BLaER1 treated with 17β-estradiol and CSF1 and Interleukin-3, amounts not matched to agents 10 nM and 100 nM (cell line): ENCODE measurements at regions not wholly inside any gene's neighbourhood (a gene's known extent, or its start where the extent isn't known, plus 50 kb on each side); places are given as distances from the start of the nearest gene placed in this dataset.

Source experiments
- H3K27ac ChIP-seq, 11 experiments: shearing (Covaris generic); formaldehyde crosslinking; 2 replicates each; pipeline ENCODE4 v1.8.1; 2022
- H3K27me3 ChIP-seq, 11 experiments: shearing (Covaris generic); formaldehyde crosslinking; 2 replicates each; pipeline ENCODE4 v1.8.1; 2022
- H3K36me3 ChIP-seq, 11 experiments: shearing (Covaris generic); formaldehyde crosslinking; 2 replicates each; pipeline ENCODE4 v1.8.1; 2022
- H3K4me1 ChIP-seq, 10 experiments: shearing (Covaris generic); formaldehyde crosslinking; 2 replicates each; pipeline ENCODE4 v1.8.1; 2022
- H3K4me2 ChIP-seq, 11 experiments: shearing (Covaris generic); formaldehyde crosslinking; 2 replicates each; pipeline ENCODE4 v1.8.1; 2022
- H3K4me3 ChIP-seq, 10 experiments: shearing (Covaris generic); formaldehyde crosslinking; 2 replicates each; pipeline ENCODE4 v1.8.1; 2022
- H3K9ac ChIP-seq, 11 experiments: shearing (Covaris generic); formaldehyde crosslinking; 2 replicates each; pipeline ENCODE4 v1.8.1; 2022
- H3K9me3 ChIP-seq, 11 experiments: shearing (Covaris generic); formaldehyde crosslinking; replicated peaks in 1 of 11; 2 replicates each; pipeline ENCODE4 v1.8.1; 2022
- H4K20me1 ChIP-seq, 11 experiments: shearing (Covaris generic); formaldehyde crosslinking; 2 replicates each; pipeline ENCODE4 v1.8.1; 2022
- Cebpa-rat ChIP-seq, 11 experiments: shearing (Covaris generic); IDR thresholded peaks; 2 replicates each; pipeline ENCODE4 v1.8.1; 2022

GRCh38 chr2:174664084-174664759 lies 66.6 kb upstream of the WIPF1 start:
- Histone ChIP-seq H3K4me2 (peak overlapping the region in 2 of 11 experiments; percentile 79; a peak in 4 of 22 replicates), H3K9ac (no peak overlapping the region), H3K36me3 (no peaks in the 10 kb centered on the region), H3K27me3 (peaks cover 0 to 7% (median 0%) of the 10 kb centered on the region in 11 experiments; a peak in 4 of 22 replicates), H3K9me3 (peaks cover 0 to 8% (median 0%) of the 10 kb centered on the region in 11 experiments; a peak in 4 of 22 replicates), H3K4me1 (peaks cover 0 to 66% (median 15%) of the 10 kb centered on the region in 10 experiments; a peak in 11 of 20 replicates), H4K20me1 (no peaks in the 10 kb centered on the region), H3K4me3 (no peak overlapping the region), H3K27ac (no peak overlapping the region; a peak in 1 of 22 replicates)
- no peak for TF ChIP-seq Cebpa-rat (IDR thresholded peaks at IDR 0.05)

GRCh38 chr2:174663550-174663949 lies 65.9 kb upstream of the WIPF1 start:
- no peak for TF ChIP-seq Cebpa-rat (IDR thresholded peaks at IDR 0.05)

GRCh38 chr2:174662859-174663258 lies 65.3 kb upstream of the WIPF1 start:
- Histone ChIP-seq H3K36me3 (no peaks in the 10 kb centered on the region), H3K27me3 (peaks cover 0 to 6% (median 0%) of the 10 kb centered on the region in 11 experiments; a peak in 4 of 22 replicates), H3K9ac (no peak overlapping the region), H4K20me1 (no peaks in the 10 kb centered on the region), H3K4me3 (no peak overlapping the region), H3K27ac (no peak overlapping the region), H3K4me1 (peaks cover 0 to 58% (median 14%) of the 10 kb centered on the region in 10 experiments; a peak in 11 of 20 replicates), H3K9me3 (no peaks in the 10 kb centered on the region), H3K4me2 (peak overlapping the region in 3 of 11 experiments; percentile 25 to 79 (median 79); a peak in 5 of 22 replicates)
- TF ChIP-seq Cebpa-rat (IDR thresholded peaks at IDR 0.05) = no peak

More at GRCh38 chr2:174663550-174663949, 65.9 kb upstream of the WIPF1 start:
- Histone ChIP-seq H3K4me2 (peak overlapping the region in 3 of 11 experiments; percentile 8 to 79 (median 79); a peak in 4 of 22 replicates), H3K9me3 (0 out of 22 replicates have a peak, but pooled peaks cover 0 to 1% (median 0%) of the 10 kb centered on the region in 11 experiments), H3K27me3 (peaks cover 0 to 7% (median 0%) of the 10 kb centered on the region in 11 experiments; a peak in 4 of 22 replicates), H3K36me3 (no peaks in the 10 kb centered on the region), H3K4me3 (no peak overlapping the region), H3K27ac (no peak overlapping the region), H3K9ac (no peak overlapping the region), H3K4me1 (peaks cover 0 to 65% (median 15%) of the 10 kb centered on the region in 10 experiments; a peak in 11 of 20 replicates), H4K20me1 (no peaks in the 10 kb centered on the region)

GRCh38 chr2:174662459-174662858 lies 64.9 kb upstream of the WIPF1 start:
- H3K9me3 ChIP-seq = no peaks in the 10 kb centered on the region
- no peaks in the 10 kb centered on the region for H3K36me3 ChIP-seq
- no peaks in the 10 kb centered on the region for H4K20me1 ChIP-seq
- no peak overlapping the region for H3K4me3 ChIP-seq
- H3K9ac ChIP-seq = no peak overlapping the region
- H3K4me1 ChIP-seq = peaks cover 0 to 54% (median 12%) of the 10 kb centered on the region in 10 experiments; a peak in 10 of 20 replicates
- no peak for TF ChIP-seq Cebpa-rat (IDR thresholded peaks at IDR 0.05)
- H3K27me3 ChIP-seq = peaks cover 0 to 2% (median 0%) of the 10 kb centered on the region in 11 experiments; a peak in 3 of 22 replicates
- no peak overlapping the region for H3K27ac ChIP-seq
- peak overlapping the region in 3 of 11 experiments; percentile 25 to 79 (median 79); a peak in 5 of 22 replicates for H3K4me2 ChIP-seq

GRCh38 chr2:174660984-174661675 lies 63.5 kb upstream of the WIPF1 start:
- peaks cover 0 to 41% (median 3%) of the 10 kb centered on the region in 10 experiments; a peak in 10 of 20 replicates for H3K4me1 ChIP-seq

GRCh38 chr2:174659069-174659900 lies 61.7 kb upstream of the WIPF1 start:
- Histone ChIP-seq H3K27ac (no peak overlapping the region), H3K9me3 (peaks cover 11 to 20% (median 15%) of the 10 kb centered on the region in 11 experiments; a peak in 20 of 22 replicates)
- TF ChIP-seq Cebpa-rat (IDR thresholded peaks at IDR 0.05) = no peak

More at GRCh38 chr2:174660984-174661675, 63.5 kb upstream of the WIPF1 start:
- H3K9me3 ChIP-seq = peaks cover 0 to 6% (median 3%) of the 10 kb centered on the region in 11 experiments; a peak in 16 of 22 replicates
- no peak for TF ChIP-seq Cebpa-rat (IDR thresholded peaks at IDR 0.05)
- no peaks in the 10 kb centered on the region for H3K27me3 ChIP-seq
- H3K27ac ChIP-seq = no peak overlapping the region
- no peak overlapping the region for H3K9ac ChIP-seq
- no peaks in the 10 kb centered on the region for H3K36me3 ChIP-seq
- H3K4me3 ChIP-seq = no peak overlapping the region
- H3K4me2 ChIP-seq = no peak overlapping the region
- H4K20me1 ChIP-seq = no peaks in the 10 kb centered on the region

GRCh38 chr2:174656676-174657176 lies 59.1 kb upstream of the WIPF1 start:
- no peaks in the 10 kb centered on the region for H3K36me3 ChIP-seq
- 0 out of 20 replicates have a peak, but pooled peaks cover 0 to 8% (median 0%) of the 10 kb centered on the region in 10 experiments for H3K4me1 ChIP-seq
- TF ChIP-seq Cebpa-rat (IDR thresholded peaks at IDR 0.05) = no peak
- peaks cover 11 to 20% (median 15%) of the 10 kb centered on the region in 11 experiments; a peak in 20 of 22 replicates for H3K9me3 ChIP-seq
- H3K4me3 ChIP-seq = no peak overlapping the region
- no peaks in the 10 kb centered on the region for H3K27me3 ChIP-seq
- H3K4me2 ChIP-seq = no peak overlapping the region
- no peaks in the 10 kb centered on the region for H4K20me1 ChIP-seq
- no peak overlapping the region for H3K9ac ChIP-seq
- H3K27ac ChIP-seq = no peak overlapping the region

More at GRCh38 chr2:174659069-174659900, 61.7 kb upstream of the WIPF1 start:
- H3K36me3 ChIP-seq = no peaks in the 10 kb centered on the region
- no peak overlapping the region for H3K4me2 ChIP-seq
- no peaks in the 10 kb centered on the region for H4K20me1 ChIP-seq
- H3K4me1 ChIP-seq = peaks cover 0 to 27% (median 0%) of the 10 kb centered on the region in 10 experiments; a peak in 6 of 20 replicates
- H3K27me3 ChIP-seq = no peaks in the 10 kb centered on the region
- no peak overlapping the region for H3K4me3 ChIP-seq
- no peak overlapping the region for H3K9ac ChIP-seq

GRCh38 chr2:174656035-174656434 lies 58.4 kb upstream of the WIPF1 start:
- no peak for TF ChIP-seq Cebpa-rat (IDR thresholded peaks at IDR 0.05)

More at GRCh38 chr2:174656035-174656434, 58.4 kb upstream of the WIPF1 start:
- Histone ChIP-seq H3K4me1 (peaks cover 0 to 8% (median 0%) of the 10 kb centered on the region in 10 experiments; a peak in 1 of 20 replicates), H3K36me3 (no peaks in the 10 kb centered on the region), H3K27me3 (no peaks in the 10 kb centered on the region), H3K4me2 (no peak overlapping the region), H3K27ac (no peak overlapping the region), H3K9ac (no peak overlapping the region), H3K4me3 (no peak overlapping the region), H3K9me3 (peaks cover 11 to 20% (median 15%) of the 10 kb centered on the region in 11 experiments; a peak in 20 of 22 replicates), H4K20me1 (no peaks in the 10 kb centered on the region)
